ENCODE measurements at regions not wholly inside any gene's neighbourhood (a gene's known extent, or its start where the extent isn't known, plus 50 kb on each side); places are given as distances from the start of the nearest gene placed in this dataset.

DNA sequence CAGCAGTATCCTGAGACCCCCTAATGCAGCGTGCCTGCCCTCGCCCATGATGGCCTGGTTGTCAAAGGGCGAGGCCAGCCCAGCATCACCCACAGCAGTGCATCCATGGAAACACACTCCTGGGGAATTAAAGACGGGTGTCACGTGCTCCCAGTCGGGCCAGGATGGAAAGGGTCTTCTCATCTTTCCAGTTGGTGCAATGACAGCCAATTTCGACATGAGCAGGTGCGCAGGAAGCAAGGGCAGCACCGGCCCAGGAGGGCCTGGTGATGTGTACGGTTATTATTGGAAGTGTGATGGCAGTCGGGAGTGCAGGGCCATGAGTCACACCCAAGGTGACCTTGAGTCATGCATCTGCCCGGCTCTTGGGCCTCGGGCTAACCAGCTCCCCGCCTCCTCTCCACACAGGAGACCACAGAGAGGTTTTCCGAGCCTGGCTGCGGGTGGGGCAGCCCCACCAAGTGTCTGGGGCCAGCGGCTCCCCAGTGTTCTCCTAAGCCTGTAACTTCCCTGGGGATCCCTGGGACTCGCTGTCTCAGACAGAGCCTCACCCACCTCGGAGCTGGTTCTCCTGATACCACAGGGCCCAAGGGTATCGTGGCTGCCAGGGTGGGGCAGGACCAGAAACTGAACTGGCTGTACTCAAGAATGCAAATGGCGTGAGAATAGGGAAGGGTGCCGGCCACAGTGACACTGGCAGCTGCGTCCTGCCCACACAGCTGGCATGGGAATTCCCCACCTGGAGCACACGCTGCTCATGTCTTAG lies 119.8 kb downstream of the SIK1 start:
- Histone ChIP-seq H3K4me1 (peaks cover 0 to 11% (median 8%) of the 10 kb centered on the region in 4 donors), H3K27me3 (no peaks in the 10 kb centered on the region), H3K4me3 (no peak overlapping the region), H3K36me3 (no peaks in the 10 kb centered on the region), H3K9me3 (no peaks in the 10 kb centered on the region), H3K27ac (peak overlapping the region in 2 of 4 donors; percentile 12 to 43)
- peak in 2 of 3 donors; percentile 61 to 75 for DNase-seq
- TF ChIP-seq, protein P1, sequence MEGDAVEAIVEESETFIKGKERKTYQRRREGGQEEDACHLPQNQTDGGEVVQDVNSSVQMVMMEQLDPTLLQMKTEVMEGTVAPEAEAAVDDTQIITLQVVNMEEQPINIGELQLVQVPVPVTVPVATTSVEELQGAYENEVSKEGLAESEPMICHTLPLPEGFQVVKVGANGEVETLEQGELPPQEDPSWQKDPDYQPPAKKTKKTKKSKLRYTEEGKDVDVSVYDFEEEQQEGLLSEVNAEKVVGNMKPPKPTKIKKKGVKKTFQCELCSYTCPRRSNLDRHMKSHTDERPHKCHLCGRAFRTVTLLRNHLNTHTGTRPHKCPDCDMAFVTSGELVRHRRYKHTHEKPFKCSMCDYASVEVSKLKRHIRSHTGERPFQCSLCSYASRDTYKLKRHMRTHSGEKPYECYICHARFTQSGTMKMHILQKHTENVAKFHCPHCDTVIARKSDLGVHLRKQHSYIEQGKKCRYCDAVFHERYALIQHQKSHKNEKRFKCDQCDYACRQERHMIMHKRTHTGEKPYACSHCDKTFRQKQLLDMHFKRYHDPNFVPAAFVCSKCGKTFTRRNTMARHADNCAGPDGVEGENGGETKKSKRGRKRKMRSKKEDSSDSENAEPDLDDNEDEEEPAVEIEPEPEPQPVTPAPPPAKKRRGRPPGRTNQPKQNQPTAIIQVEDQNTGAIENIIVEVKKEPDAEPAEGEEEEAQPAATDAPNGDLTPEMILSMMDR (IDR thresholded peaks at IDR 0.05) = no peak
- TF ChIP-seq POLR2A (IDR thresholded peaks at IDR 0.05) = no peak

DNA sequence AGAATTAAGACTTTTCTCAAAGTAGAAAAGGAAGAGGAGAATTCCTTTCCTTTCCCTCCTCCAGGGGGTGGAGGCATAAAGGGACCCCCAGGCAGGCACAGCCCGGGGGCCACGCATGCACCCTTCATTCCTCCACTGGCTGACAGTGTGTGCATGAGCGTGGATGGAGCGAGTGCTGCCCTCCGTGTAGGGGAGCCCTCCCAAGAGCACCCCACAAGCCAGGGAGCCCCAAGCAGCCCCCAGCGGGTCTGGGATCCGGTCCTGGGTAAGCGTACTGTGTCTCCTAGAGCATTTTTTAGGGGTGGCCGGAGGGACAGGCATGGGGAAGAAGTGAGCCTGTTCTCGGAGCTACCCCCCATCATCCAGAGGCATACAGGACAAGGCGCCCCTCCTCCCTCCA lies 120.5 kb downstream of the SIK1 start:
- H3K27me3 ChIP-seq = no peaks in the 10 kb centered on the region
- peak overlapping the region in 2 of 4 donors; percentile 12 to 43 for H3K27ac ChIP-seq
- no peak for DNase-seq

DNA sequence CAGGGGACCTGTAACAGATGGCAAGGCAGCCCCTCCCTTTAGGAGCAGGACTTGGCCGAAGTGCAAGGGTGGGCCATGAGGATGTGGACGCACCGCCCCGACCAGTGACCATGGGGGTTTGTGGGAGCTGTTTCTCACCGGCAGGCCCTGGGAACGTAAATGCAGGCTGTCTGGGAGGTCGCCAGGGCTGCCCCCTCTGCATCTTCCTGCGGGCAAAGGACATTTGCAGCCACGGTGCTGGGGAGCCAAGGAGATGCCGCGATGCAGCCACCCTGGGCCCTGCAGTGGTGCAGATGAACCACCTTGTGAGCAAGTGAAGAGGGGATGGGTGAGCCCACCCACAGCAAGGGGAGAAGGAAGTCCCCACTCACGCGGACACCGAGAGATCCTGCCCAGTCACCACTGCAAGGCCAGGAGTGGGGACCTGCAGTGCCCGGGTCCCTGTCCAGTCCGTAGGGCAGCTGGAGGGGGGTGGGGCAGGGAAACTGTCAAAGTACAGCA lies 121.1 kb downstream of the SIK1 start:
- no peaks in the 10 kb centered on the region for H3K27me3 ChIP-seq
- H3K9me3 ChIP-seq = no peaks in the 10 kb centered on the region
- H3K36me3 ChIP-seq = no peaks in the 10 kb centered on the region
- DNase-seq = no peak
- no peak overlapping the region for H3K27ac ChIP-seq
- TF ChIP-seq POLR2A (IDR thresholded peaks at IDR 0.05) = no peak
- TF ChIP-seq, protein P1 (IDR thresholded peaks at IDR 0.05) = no peak
- H3K4me1 ChIP-seq = peaks cover 0 to 5% (median 0%) of the 10 kb centered on the region in 4 donors
- H3K4me3 ChIP-seq = no peak overlapping the region

More for the DNA sequence above, 120.5 kb downstream of the SIK1 start:
- no peaks in the 10 kb centered on the region for H3K36me3 ChIP-seq
- peaks cover 0 to 8% (median 2%) of the 10 kb centered on the region in 4 donors for H3K4me1 ChIP-seq
- H3K9me3 ChIP-seq = no peaks in the 10 kb centered on the region
- TF ChIP-seq POLR2A (IDR thresholded peaks at IDR 0.05) = no peak
- TF ChIP-seq, protein P1 (IDR thresholded peaks at IDR 0.05) = no peak
- H3K4me3 ChIP-seq = no peak overlapping the region

DNA sequence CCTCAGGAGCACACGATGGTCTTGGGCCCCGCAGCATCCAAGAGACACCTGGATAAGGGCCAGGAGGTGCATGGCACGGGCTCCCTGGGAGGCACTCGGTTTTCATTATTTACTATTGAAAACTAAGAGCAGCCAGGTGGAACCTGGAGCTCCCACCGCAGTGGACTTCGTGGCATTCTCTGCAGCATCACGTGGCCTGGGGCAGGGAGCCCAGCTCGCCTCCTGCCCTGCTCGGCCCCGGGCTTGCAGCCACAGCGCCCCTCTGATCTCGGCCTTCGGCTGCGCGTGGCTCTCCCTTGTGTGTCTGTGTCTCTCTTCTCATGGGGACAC lies 121.6 kb downstream of the SIK1 start:
- TF ChIP-seq, protein P1 (IDR thresholded peaks at IDR 0.05) = no peak
- no peak for TF ChIP-seq POLR2A (IDR thresholded peaks at IDR 0.05)
- Histone ChIP-seq H3K4me1 (peaks cover 0 to 5% (median 0%) of the 10 kb centered on the region in 4 donors), H3K9me3 (no peaks in the 10 kb centered on the region), H3K36me3 (no peaks in the 10 kb centered on the region), H3K27me3 (no peaks in the 10 kb centered on the region), H3K4me3 (no peak overlapping the region), H3K27ac (no peak overlapping the region)
- DNase-seq = no peak

DNA sequence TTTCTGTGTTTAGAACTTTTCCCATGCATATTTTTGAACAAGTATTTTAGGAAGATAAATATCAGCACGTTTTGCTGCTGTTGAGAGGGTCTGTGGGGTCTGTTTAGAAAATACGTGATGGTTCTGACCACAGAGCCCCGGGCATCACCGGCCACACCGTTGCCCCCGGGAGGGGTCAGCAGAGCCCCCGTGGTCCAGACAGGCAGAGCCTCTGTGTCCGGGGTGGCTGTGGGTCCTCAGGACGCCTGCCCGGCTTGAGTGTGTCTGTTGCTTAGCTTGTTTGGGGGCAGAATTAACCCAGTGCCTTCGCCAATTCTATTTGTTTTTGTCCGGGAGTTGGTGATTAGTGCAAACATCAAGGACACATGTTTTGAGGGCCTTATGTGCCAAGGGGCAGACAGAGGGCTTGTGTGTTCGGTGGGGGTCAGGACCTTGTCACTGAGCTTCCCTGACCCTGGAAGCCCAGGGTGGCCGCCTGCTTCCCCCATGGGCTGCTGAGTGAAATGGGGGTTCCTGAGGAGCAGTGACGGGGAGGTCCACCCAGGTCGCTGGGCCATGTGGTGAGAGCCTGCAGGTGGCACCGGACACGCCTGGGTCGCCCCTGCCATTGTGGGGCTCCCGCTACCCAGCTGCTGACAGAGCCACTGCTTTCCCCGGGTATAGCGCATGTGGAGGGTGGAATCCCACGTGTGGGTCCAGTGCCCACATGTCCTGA lies 122.2 kb downstream of the SIK1 start:
- H3K27ac ChIP-seq = no peak overlapping the region
- H3K4me1 ChIP-seq = peaks cover 0 to 5% (median 0%) of the 10 kb centered on the region in 4 donors
- DNase-seq = no peak
- H3K4me3 ChIP-seq = no peak overlapping the region
- TF ChIP-seq POLR2A (IDR thresholded peaks at IDR 0.05) = no peak
- TF ChIP-seq, protein P1 (IDR thresholded peaks at IDR 0.05) = no peak
- H3K36me3 ChIP-seq = no peaks in the 10 kb centered on the region
- H3K9me3 ChIP-seq = no peaks in the 10 kb centered on the region
- H3K27me3 ChIP-seq = no peaks in the 10 kb centered on the region
